GM19467 (cell line): ENCODE measurements at regions not wholly inside any gene's neighbourhood (a gene's known extent, or its start where the extent isn't known, plus 50 kb on each side); places are given as distances from the start of the nearest gene placed in this dataset.
"Not testable (repeated sequence)": the region's sequence is repeated elsewhere in the genome, so short reads cannot be mapped to it uniquely, and the experiment has no call there.

Experiments used
- ATAC-seq: cut with Tn5 transposase; IDR thresholded peaks from one replicate; pipeline ENCODE4 v1.9.1; 2021; ENCODE audit warnings: mild to moderate bottlenecking, moderate library complexity; ENCODE audit not compliant: unreplicated experiment

- ATAC-seq = no peak
Observed at GRCh38 chr10:6986927-6987326, 406.9 kb upstream of the PRKCQ start.

- no peak for ATAC-seq
Observed at GRCh38 chr10:6985644-6986043, 405.6 kb upstream of the PRKCQ start.

- no peak for ATAC-seq
Observed at GRCh38 chr10:6984971-6985370, 404.9 kb upstream of the PRKCQ start.

- not testable (repeated sequence) for ATAC-seq
Observed at GRCh38 chr10:6984016-6984415, 403.9 kb upstream of the PRKCQ start.

GRCh38 chr10:6980353-6980752 lies 400.3 kb upstream of the PRKCQ start:
- ATAC-seq = no peak

GRCh38 chr10:6979371-6979770 lies 399.3 kb upstream of the PRKCQ start:
- ATAC-seq = no peak

- ATAC-seq = no peak
Observed at GRCh38 chr10:6978187-6978627, 398.1 kb upstream of the PRKCQ start.

GRCh38 chr10:6977398-6978186 lies 397.5 kb upstream of the PRKCQ start:
- ATAC-seq = no peak

- no peak for ATAC-seq
Observed at GRCh38 chr10:6973899-6974298, 393.8 kb upstream of the PRKCQ start.

GRCh38 chr10:6972226-6972625 lies 392.1 kb upstream of the PRKCQ start:
- ATAC-seq = no peak

- ATAC-seq = no peak
Observed at GRCh38 chr10:6969659-6970058, 389.6 kb upstream of the PRKCQ start.

GRCh38 chr10:6964543-6964942 lies 384.5 kb upstream of the PRKCQ start:
- no peak for ATAC-seq

GRCh38 chr10:6962576-6962975 lies 382.5 kb upstream of the PRKCQ start:
- no peak for ATAC-seq

GRCh38 chr10:6958711-6959110 lies 378.6 kb upstream of the PRKCQ start:
- no peak for ATAC-seq

GRCh38 chr10:6958254-6958653 lies 378.2 kb upstream of the PRKCQ start:
- no peak for ATAC-seq

- ATAC-seq = no peak
Observed at GRCh38 chr10:6957851-6958250, 377.8 kb upstream of the PRKCQ start.

GRCh38 chr10:6956562-6956961 lies 376.5 kb upstream of the PRKCQ start:
- no peak for ATAC-seq

GRCh38 chr10:6953271-6953801 lies 373.3 kb upstream of the PRKCQ start:
- no peak for ATAC-seq

- ATAC-seq = no peak
Observed at GRCh38 chr10:6951732-6952131, 371.7 kb upstream of the PRKCQ start.

GRCh38 chr10:6950133-6950532 lies 370.1 kb upstream of the PRKCQ start:
- ATAC-seq = no peak

- ATAC-seq = no peak
Observed at GRCh38 chr10:6944436-6944835, 364.4 kb upstream of the PRKCQ start.

- ATAC-seq = no peak
Observed at GRCh38 chr10:6938384-6938783, 358.3 kb upstream of the PRKCQ start.

- ATAC-seq = no peak
Observed at GRCh38 chr10:6936931-6937330, 356.9 kb upstream of the PRKCQ start.
